Cardiac septum (tissue), 1 donor: ENCODE measurements at regions not wholly inside any gene's neighbourhood (a gene's known extent, or its start where the extent isn't known, plus 50 kb on each side); places are given as distances from the start of the nearest gene placed in this dataset.
A peak's percentile ranks its signal among the peaks of the same experiment; 100 is the strongest.
"Not testable (repeated sequence)": the region's sequence is repeated elsewhere in the genome, so short reads cannot be mapped to it uniquely, and the experiment has no call there.

Experiments
- DNase-seq: peaks from one replicate; pipeline ENCODE4 v3.0.0-alpha.2; 2020; ENCODE audit warnings: low spot score
- intact Hi-C: fragments of 100-400 bp; cut with DNase I; formaldehyde crosslinking; loops from one replicate; pipeline ENCODE4 v1.14.0; 2022
- donor health status: DM: no; HTN: no; CAD: no.

GRCh38 chr2:172307800-172308199 lies 119.6 kb upstream of the ITGA6 start:
- intact Hi-C loops: loop anchor here (5.0 kb wide), 1 partner anchor 55 kb away; no protein-coding TSS in a partner anchor
- DNase-seq: no peak

DNA sequence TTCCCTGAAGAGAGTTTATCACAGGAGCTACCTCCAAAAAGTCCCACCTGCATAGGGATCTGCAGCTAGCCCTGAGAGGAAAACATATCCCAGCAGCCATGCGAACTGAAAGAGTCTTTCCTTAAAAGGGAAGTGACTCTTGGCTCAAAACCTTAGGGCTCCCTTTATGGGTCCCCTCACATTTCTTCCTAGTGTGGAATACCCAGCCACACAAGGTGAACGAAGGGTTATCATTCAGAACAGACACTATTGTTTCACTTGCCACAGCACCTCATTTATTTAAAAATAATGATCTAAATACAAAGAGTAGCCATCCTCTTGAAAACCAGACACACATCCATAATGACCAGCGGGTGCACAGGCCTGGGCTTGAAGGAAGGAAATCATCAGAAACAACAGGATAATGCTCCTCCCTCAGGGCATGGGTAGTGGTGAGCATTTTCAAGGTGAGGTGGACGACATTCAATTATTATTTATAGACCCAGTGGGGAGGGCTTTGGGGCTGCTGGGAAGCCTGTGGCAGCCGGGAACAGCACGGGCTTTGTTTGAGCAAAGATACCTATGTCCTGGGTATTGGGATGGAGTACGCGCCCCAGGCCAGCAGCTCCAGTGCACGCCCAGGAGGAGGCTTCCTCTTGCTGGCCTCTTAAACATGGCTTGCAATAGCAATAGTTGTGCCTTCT lies 119.0 kb upstream of the ITGA6 start:
- no peak for DNase-seq
- intact Hi-C loops: loop anchor here (5.0 kb wide), 1 partner anchor 56 kb away; no protein-coding TSS in a partner anchor

DNA sequence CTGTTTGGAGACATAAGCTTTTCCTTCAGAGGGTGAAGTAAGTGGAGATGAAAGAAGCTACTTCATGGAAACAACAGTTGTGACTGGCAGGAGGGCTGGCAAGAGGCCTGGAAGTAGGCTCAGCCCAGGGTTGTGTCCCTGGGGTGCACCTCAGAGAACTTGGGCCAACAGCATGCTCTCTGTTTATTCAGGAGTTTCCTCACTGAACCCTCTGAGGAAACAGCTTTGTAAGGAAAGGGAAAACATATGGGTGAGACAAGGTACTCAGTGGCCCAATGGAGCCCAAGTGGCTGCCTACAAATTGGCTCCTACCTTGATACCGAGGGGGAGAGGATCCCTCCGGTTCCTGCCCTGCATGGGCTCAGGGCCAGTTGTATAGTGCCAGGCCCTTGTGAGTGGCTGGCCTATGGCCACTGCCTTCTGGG lies 115.5 kb upstream of the ITGA6 start:
- DNase-seq: no peak
- intact Hi-C loops: no loop called here

- intact Hi-C loops: no loop called here
- DNase-seq: no peak
Observed at GRCh38 chr2:172313715-172314341, 113.6 kb upstream of the ITGA6 start.

DNA sequence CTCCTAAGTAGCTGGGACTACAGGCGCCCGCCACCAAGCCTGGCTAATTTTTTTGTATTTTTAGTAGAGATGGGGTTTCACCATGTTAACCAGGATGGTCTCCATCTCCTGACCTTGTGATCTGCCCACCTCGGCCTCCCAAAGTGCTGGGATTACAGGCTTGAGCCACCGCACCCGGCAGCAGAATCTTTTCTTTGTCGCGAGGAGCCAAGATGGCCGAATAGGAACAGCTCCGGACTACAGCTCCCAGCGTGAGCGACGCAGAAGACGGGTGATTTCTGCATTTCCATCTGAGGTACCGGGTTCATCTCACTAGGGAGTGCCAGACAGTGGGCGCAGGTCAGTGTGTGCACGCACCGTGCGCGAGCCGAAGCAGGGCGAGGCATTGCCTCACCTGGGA lies 112.3 kb upstream of the ITGA6 start:
- intact Hi-C loops, DNase-seq: not testable (repeated sequence)

- intact Hi-C loops: no loop called here
- DNase-seq: no peak
Observed at GRCh38 chr2:172322049-172322448, 105.3 kb upstream of the ITGA6 start.

DNA sequence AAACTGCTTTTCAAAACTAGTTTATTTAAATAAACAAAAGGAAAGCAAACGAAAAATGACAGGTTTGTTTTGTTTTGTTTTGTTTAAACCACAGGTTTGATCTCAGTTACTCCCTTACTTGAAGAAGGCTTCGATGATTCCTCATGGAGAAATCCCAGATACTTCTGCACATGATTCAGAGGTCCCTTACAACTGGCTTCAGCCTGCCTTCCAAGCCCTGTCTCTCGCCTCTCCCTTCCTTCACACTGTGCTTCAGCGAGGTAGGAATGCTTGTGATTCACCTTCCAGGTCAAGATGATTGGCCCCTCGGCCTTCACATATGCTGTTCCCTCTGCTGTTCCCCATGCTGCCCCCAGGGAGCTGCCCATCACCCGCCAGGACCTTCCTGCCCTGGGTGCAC lies 104.1 kb upstream of the ITGA6 start:
- intact Hi-C loops: no loop called here
- DNase-seq: no peak

- no peak for DNase-seq
- intact Hi-C loops: no loop called here
Observed at GRCh38 chr2:172323861-172324597, 103.4 kb upstream of the ITGA6 start.

- intact Hi-C loops: no loop called here
- no peak for DNase-seq
Observed at GRCh38 chr2:172326211-172326509, 101.2 kb upstream of the ITGA6 start.

DNA sequence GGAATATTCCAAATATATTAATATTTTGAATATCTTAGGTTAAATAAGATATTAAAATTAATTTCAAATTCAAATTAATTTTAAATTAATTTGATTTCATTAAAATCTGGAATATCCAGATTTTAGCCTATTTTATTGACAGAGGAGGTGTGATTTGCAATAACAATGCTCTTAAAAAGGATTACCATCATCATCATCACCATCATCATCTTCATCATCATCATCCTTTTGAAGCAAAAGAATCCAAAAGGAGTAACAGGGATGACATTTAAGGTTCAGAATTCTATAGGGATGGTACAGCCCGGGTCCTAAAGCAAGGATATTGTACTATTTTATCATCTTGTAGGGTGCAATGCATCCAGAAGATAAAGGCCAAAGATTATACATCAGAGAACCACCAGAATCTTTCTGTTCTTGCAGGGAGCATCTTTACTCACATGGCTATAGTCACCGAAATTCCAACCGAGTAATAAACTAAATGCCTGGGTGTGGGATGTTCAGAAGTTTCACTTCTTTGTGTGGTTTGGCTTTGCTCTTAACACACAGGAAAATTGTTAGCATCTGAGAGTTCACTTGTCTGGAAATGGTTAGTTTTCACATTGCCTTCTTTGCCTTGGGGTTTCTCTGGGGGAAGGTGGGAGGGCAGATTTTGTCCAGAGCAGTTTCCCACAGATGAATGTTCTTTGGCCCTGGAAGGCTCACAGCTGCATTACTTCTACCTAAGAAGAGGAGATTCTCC lies 99.1 kb upstream of the ITGA6 start:
- DNase-seq: no peak
- intact Hi-C loops: no loop called here

DNA sequence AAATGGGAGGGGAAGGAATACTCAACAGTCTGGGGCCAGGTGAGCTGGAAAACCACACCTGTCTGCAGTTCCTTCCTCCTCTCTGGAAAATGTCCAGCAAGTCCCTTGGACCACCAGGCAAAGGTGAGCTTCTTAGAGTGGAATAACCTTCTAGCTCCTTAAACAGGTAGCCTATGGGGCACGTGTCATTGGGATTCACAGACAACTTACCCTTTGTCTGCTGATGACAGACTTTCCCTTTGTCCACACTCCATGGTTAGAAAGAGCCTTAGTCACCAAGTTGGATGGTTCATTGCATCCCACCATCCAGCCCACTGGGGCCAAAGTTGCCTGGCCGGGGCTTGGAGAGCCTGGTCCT lies 98.0 kb upstream of the ITGA6 start:
- intact Hi-C loops: no loop called here
- DNase-seq: no peak

- intact Hi-C loops: loop anchor here (10.0 kb wide), 1 partner anchor 135 kb away; no protein-coding TSS in a partner anchor
Observed at GRCh38 chr2:172329774-172330671, 97.4 kb upstream of the ITGA6 start.

GRCh38 chr2:172332507-172332906 lies 94.9 kb upstream of the ITGA6 start:
- intact Hi-C loops: loop anchor here (10.0 kb wide), 1 partner anchor 132 kb away; no protein-coding TSS in a partner anchor
- DNase-seq: no peak

More at GRCh38 chr2:172329774-172330671, 97.4 kb upstream of the ITGA6 start:
- peak; percentile 86 for DNase-seq

DNA sequence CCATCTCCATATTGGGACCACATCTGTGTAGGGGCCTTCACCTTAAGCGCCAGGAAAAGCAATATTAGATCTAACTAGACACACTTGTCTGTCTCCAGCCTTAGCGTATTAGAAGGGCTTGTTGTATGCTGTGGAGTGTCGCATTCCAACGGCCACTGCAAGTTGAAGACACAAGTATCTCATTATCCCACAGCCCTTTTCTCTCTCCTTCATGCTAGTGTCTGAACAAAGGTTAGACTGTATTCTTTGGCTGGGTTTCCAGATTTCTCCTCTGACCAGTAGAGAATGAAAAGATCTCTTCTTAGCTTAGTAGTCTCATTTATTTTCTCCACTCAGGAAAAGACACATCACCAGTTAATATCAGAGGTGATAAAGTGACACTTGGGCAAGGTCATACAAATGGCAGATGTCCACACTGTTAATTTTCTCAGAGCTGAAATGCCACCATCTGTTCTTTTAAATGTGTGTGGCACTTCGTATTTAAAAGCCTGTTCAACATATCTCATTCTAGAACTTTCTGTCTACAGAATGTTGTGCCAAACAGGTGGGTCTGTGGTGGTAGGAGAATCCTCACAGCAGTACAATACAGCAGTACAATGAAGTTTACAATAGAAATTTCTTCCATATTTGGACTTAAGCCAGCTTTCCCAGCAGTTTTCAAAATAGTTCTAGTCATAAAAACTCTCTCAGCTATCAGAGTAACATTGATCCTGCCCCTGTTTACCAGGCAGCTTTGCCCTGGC lies 94.0 kb upstream of the ITGA6 start:
- intact Hi-C loops: loop anchor here (10.0 kb wide), 1 partner anchor 131 kb away; no protein-coding TSS in a partner anchor
- no peak for DNase-seq

- intact Hi-C loops: loop anchor here (10.0 kb wide), 1 partner anchor 131 kb away; no protein-coding TSS in a partner anchor
- no peak for DNase-seq
Observed at GRCh38 chr2:172333978-172334330, 93.4 kb upstream of the ITGA6 start.

- no peak for DNase-seq
- intact Hi-C loops: loop anchor here (5.0 to 10.0 kb wide), 2 partner anchors 67 to 130 kb away; no protein-coding TSS in a partner anchor
Observed at GRCh38 chr2:172334988-172335387, 92.4 kb upstream of the ITGA6 start.

DNA sequence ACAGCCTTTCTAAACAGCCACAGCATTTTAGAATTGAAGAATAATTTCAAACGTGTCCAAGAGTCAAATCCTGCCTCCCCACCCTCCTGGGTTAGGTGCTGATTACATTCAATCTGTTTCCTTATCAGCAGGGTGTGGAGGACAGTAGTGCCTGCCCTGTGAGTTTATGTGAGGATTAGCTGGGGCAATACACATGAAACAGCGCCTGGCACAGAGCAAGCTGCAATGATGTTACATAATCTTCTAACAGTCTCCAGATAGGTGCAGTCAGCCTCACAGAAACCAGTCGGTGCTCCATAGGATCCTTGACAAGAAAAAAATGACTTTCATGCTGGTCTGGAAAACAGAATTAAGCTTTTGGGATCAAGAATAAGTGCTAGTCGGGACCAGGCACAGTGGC lies 91.7 kb upstream of the ITGA6 start:
- intact Hi-C loops: loop anchor here (5.0 to 10.0 kb wide), 2 partner anchors 67 to 129 kb away; no protein-coding TSS in a partner anchor
- no peak for DNase-seq

DNA sequence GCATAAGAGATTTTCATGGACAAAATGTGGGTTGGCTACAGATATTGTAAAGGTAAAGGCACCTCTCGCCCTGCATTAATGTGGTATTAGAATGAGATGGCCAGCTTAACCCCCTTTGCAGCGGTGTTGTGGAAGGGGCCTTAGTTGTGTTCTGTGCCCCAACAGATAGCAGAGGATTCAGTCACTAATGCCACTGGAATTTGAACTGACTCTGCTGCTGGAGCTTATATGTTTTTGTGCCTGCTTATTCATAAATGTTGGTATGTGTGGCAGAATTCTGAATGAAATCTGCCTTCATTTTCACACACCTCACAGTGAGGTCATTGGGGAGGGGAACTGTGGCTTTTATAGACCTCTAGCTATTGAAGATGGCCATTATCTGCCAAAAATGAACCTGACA lies 90.7 kb upstream of the ITGA6 start:
- DNase-seq: no peak
- intact Hi-C loops: loop anchor here (5.0 to 10.0 kb wide), 2 partner anchors 66 to 128 kb away; no protein-coding TSS in a partner anchor
